ENCODE measurements at regions not wholly inside any gene's neighbourhood (a gene's known extent, or its start where the extent isn't known, plus 50 kb on each side); places are given as distances from the start of the nearest gene placed in this dataset.

- Histone ChIP-seq H4K20me1 (ENCODE audit: low read depth, low read length) (no peaks in the 10 kb centered on the region), H3K9ac (ENCODE audit: low read length) (no peak overlapping the region)
- no peak for TF ChIP-seq CTCF (IDR thresholded peaks at IDR 0.05; ENCODE audit: insufficient read depth, low read length, poor library complexity, severe bottlenecking)
- TF ChIP-seq EZH2phosphoT487 (conservative IDR thresholded peaks at IDR 0.05; ENCODE audit: low read length): no peak
These were observed 735.1 kb downstream of the GLUD2 start for GRCh38 chrX:121782544-121782943.

GRCh38 chrX:121782976-121783375 is 735.6 kb downstream of the GLUD2 start:
- Histone ChIP-seq H3K9me3 (ENCODE audit: insufficient read depth, low read length) (no peaks in the 10 kb centered on the region), H4K20me1 (ENCODE audit: low read depth, low read length) (no peaks in the 10 kb centered on the region), H2AFZ (ENCODE audit: low read depth, low read length, severe bottlenecking) (no peak overlapping the region), H3K4me2 (ENCODE audit: low read depth, low read length, poor library complexity, severe bottlenecking) (no peak overlapping the region), H3K27ac (ENCODE audit: low read depth, low read length) (no peak overlapping the region), H3K27me3 (ENCODE audit: low read length) (no peaks in the 10 kb centered on the region), H3K4me3 (ENCODE audit: insufficient read depth, low read length, poor library complexity, severe bottlenecking) (no peak overlapping the region), H3K79me2 (ENCODE audit: insufficient read depth, low read length) (no peaks in the 10 kb centered on the region), H3K9me2 (replicated peaks; ENCODE audit: insufficient read depth, low read length) (no peaks in the 10 kb centered on the region), H3K36me3 (ENCODE audit: low read length) (no peaks in the 10 kb centered on the region), H3K9ac (ENCODE audit: low read length) (no peak overlapping the region), H3F3A (ENCODE audit: insufficient read depth) (no peaks in the 10 kb centered on the region)
- TF ChIP-seq CTCF (IDR thresholded peaks at IDR 0.05; ENCODE audit: insufficient read depth, low read length, poor library complexity, severe bottlenecking) (no peak), EZH2phosphoT487 (conservative IDR thresholded peaks at IDR 0.05; ENCODE audit: low read length) (no peak)

More at GRCh38 chrX:121782544-121782943, 735.1 kb downstream of the GLUD2 start:
- Histone ChIP-seq H3K27ac (ENCODE audit: low read depth, low read length) (no peak overlapping the region), H3K9me3 (ENCODE audit: insufficient read depth, low read length) (no peaks in the 10 kb centered on the region), H3K27me3 (ENCODE audit: low read length) (no peaks in the 10 kb centered on the region), H3K79me2 (ENCODE audit: insufficient read depth, low read length) (no peaks in the 10 kb centered on the region), H3F3A (ENCODE audit: insufficient read depth) (no peaks in the 10 kb centered on the region), H2AFZ (ENCODE audit: low read depth, low read length, severe bottlenecking) (no peak overlapping the region), H3K4me2 (ENCODE audit: low read depth, low read length, poor library complexity, severe bottlenecking) (no peak overlapping the region), H3K9me2 (replicated peaks; ENCODE audit: insufficient read depth, low read length) (no peaks in the 10 kb centered on the region), H3K4me3 (ENCODE audit: insufficient read depth, low read length, poor library complexity, severe bottlenecking) (no peak overlapping the region), H3K36me3 (ENCODE audit: low read length) (no peaks in the 10 kb centered on the region)

GRCh38 chrX:121802881-121803412 is 755.5 kb downstream of the GLUD2 start:
- no peaks in the 10 kb centered on the region for H3K27me3 ChIP-seq (ENCODE audit: low read length)
- no peaks in the 10 kb centered on the region for H3K79me2 ChIP-seq (ENCODE audit: insufficient read depth, low read length)
- no peak overlapping the region for H3K9ac ChIP-seq (ENCODE audit: low read length)
- no peaks in the 10 kb centered on the region for H3K9me3 ChIP-seq (ENCODE audit: insufficient read depth, low read length)
- H4K20me1 ChIP-seq (ENCODE audit: low read depth, low read length): no peaks in the 10 kb centered on the region
- TF ChIP-seq CTCF (IDR thresholded peaks at IDR 0.05; ENCODE audit: insufficient read depth, low read length, poor library complexity, severe bottlenecking) (no peak), EZH2phosphoT487 (conservative IDR thresholded peaks at IDR 0.05; ENCODE audit: low read length) (no peak)
- H2AFZ ChIP-seq (ENCODE audit: low read depth, low read length, severe bottlenecking): no peak overlapping the region
- no peak overlapping the region for H3K4me3 ChIP-seq (ENCODE audit: insufficient read depth, low read length, poor library complexity, severe bottlenecking)
- H3K4me2 ChIP-seq (ENCODE audit: low read depth, low read length, poor library complexity, severe bottlenecking): no peak overlapping the region
- H3K36me3 ChIP-seq (ENCODE audit: low read length): no peaks in the 10 kb centered on the region
- H3K9me2 ChIP-seq (replicated peaks; ENCODE audit: insufficient read depth, low read length): no peaks in the 10 kb centered on the region
- no peak overlapping the region for H3K27ac ChIP-seq (ENCODE audit: low read depth, low read length)
- no peaks in the 10 kb centered on the region for H3F3A ChIP-seq (ENCODE audit: insufficient read depth)
